Spleen (tissue), 7 donors: ENCODE measurements at regions not wholly inside any gene's neighbourhood (a gene's known extent, or its start where the extent isn't known, plus 50 kb on each side); places are given as distances from the start of the nearest gene placed in this dataset.

ENCODE experiments used
- POLR2A ChIP-seq, 3 donors: fragments of 450-650 bp; IDR thresholded peaks; one replicate each; pipeline ENCODE4 v1.5.1; 2017; ENCODE audit warnings: antibody characterized with exemption in 3 of 3, mild to moderate bottlenecking in 1 of 3
- POLR2AphosphoS5 ChIP-seq, 3 donors: sonication (generic); formaldehyde crosslinking; IDR thresholded peaks; one replicate each; pipeline ENCODE4 v1.5.1; 2017; ENCODE audit warnings: antibody characterized with exemption in 3 of 3
- TF ChIP-seq, protein P1 (sequence below), 11 experiments: fragments of 200-600 bp in 7 of 11; fragments of 450-650 bp in 4 of 11; sonication (generic) in 4 of 11; IDR thresholded peaks in 8 of 11; conservative IDR thresholded peaks in 3 of 11; 1 replicate in 7 of 11; 2 replicates in 4 of 11; pipeline versions ENCODE4 v1.4.0 to v1.8.0; 2016 to 2021; ENCODE audit warnings: antibody characterized with exemption in 11 of 11, inconsistent platforms in 4 of 11, mild to moderate bottlenecking in 1 of 11
- donor health status: DM: no; HTN: no; CAD: no; lungs with moderate emphysema.
- donor health status: DM: no; HTN: no; CAD: no.
- donor health status: DM: no; HTN: no; CAD: no.

DNA sequence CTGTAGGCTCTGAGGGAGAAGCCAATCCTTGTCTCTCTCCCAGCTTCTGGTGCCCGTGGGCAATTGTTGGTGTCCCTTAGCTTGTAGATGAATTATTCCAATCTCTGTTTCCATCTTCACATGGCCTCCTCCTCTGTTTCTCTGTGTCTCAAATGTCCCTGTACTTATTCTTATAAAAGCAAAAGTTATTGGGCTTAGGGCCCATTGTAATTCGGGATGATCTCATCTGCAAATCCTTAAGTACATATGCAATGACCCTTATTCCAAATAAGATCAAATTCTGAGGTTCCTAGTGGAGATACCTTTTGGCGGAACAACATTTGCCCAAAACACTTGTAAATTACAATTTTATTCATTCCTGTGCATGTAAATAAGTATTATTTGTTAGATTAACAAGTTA, 147.4 kb upstream of the EPHA3 start:
- TF ChIP-seq POLR2A (IDR thresholded peaks at IDR 0.05) (no peak), POLR2AphosphoS5 (IDR thresholded peaks at IDR 0.05) (no peak)
- TF ChIP-seq, protein P1, sequence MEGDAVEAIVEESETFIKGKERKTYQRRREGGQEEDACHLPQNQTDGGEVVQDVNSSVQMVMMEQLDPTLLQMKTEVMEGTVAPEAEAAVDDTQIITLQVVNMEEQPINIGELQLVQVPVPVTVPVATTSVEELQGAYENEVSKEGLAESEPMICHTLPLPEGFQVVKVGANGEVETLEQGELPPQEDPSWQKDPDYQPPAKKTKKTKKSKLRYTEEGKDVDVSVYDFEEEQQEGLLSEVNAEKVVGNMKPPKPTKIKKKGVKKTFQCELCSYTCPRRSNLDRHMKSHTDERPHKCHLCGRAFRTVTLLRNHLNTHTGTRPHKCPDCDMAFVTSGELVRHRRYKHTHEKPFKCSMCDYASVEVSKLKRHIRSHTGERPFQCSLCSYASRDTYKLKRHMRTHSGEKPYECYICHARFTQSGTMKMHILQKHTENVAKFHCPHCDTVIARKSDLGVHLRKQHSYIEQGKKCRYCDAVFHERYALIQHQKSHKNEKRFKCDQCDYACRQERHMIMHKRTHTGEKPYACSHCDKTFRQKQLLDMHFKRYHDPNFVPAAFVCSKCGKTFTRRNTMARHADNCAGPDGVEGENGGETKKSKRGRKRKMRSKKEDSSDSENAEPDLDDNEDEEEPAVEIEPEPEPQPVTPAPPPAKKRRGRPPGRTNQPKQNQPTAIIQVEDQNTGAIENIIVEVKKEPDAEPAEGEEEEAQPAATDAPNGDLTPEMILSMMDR (IDR thresholded peaks at IDR 0.05 in 8 of 11, conservative IDR thresholded peaks at IDR 0.05 in 3 of 11): no peak
